ENCODE measurements at regions not wholly inside any gene's neighbourhood (a gene's known extent, or its start where the extent isn't known, plus 50 kb on each side); places are given as distances from the start of the nearest gene placed in this dataset.

DNA sequence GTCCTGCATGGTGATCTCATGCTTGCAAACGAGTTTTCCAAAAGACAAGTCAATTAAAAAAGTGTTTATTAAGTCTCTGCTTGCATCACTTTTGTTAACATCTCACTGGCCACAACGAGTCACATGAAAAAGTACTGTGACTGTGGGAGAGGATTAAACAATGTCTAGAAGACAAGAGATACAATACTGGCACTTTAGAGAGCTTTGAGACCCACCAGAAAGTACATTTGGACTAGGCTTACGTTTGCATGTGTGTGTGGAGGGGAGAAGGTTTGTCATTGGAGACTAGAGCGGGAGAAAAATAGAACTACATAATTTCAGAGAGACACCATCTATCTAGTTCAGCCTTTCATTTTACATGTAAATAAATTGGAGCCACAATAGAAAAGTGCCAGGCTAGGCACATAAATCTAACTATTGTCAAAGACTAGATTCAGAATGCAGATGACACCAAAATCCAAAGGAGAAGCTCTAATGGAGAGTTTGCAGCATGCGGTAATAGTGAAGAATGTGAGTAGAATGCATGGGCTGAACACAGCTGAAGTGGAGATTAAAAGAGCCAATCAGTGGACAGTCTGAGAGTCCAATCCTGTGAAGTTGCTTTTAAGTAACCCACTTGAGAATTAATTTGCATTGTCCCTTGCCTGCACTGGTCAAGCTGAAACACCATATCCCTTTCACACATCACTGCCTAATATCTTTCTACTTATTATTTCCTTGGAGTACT, 977.4 kb upstream of the FAT3 start:
- Histone ChIP-seq H3K4me3 (ENCODE audit: low read depth, low read length) (no peak overlapping the region), H3K4me1 (ENCODE audit: control insufficient read depth, insufficient read depth, low read length) (no peaks in the 10 kb centered on the region; the same call in 1 of the 2 replicates), H3K9ac (ENCODE audit: low read length) (no peak overlapping the region), H3K9me3 (ENCODE audit: control insufficient read depth, insufficient read depth, low read depth, low read length) (no peaks in the 10 kb centered on the region), H3K36me3 (ENCODE audit: control insufficient read depth, insufficient read depth, low read length) (no peaks in the 10 kb centered on the region), H3K27ac (ENCODE audit: low read depth, low read length) (no peak overlapping the region), H3K27me3 (ENCODE audit: control insufficient read depth, insufficient read depth, low read length) (no peaks in the 10 kb centered on the region)

DNA sequence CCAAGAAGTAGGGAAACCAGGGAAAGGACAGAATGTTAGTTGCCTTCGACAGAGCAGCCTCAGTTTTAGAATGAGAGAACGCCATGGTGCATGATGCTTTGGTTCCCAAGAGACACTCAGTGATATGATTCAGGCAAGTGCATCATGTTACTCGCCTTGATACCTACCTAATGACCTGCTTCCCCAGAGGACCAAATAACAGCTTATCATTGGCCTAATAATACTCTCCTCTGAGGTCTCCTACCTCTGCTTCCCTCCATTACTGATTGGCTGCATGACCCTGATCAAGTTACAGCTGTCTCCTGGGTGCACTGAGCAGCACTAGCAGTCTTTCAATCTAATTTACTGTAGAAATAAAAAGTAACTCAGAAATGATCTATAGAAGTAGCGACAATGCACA, 979.7 kb upstream of the FAT3 start:
- no peaks in the 10 kb centered on the region for H3K9me3 ChIP-seq (ENCODE audit: control insufficient read depth, insufficient read depth, low read depth, low read length)
- no peak overlapping the region for H3K27ac ChIP-seq (ENCODE audit: low read depth, low read length)
- H3K4me1 ChIP-seq (ENCODE audit: control insufficient read depth, insufficient read depth, low read length) = no peaks in the 10 kb centered on the region; the same call in 1 of the 2 replicates
- H3K27me3 ChIP-seq (ENCODE audit: control insufficient read depth, insufficient read depth, low read length) = no peaks in the 10 kb centered on the region
- no peak overlapping the region for H3K9ac ChIP-seq (ENCODE audit: low read length)
- H3K4me3 ChIP-seq (ENCODE audit: low read depth, low read length) = no peak overlapping the region
- no peaks in the 10 kb centered on the region for H3K36me3 ChIP-seq (ENCODE audit: control insufficient read depth, insufficient read depth, low read length)

DNA sequence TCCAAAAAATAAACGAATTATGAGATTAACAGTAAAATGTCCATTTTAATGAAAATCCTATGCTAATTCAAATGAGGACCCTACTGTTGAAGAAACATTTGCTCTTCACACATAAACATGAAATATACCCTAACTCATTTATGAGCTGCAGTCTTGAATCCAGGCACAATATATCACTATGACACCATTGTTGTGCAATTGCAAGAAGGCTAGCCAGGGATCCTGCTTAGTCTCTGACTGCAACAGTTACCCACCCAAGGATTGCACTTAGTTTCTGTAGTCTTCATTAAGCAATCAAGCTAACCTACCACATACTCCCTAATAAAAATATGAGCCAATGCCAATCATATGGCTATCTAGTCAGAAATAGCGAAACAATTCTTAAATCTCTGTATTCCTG, 981.0 kb upstream of the FAT3 start:
- Histone ChIP-seq H3K4me3 (ENCODE audit: low read depth, low read length) (no peak overlapping the region), H3K36me3 (ENCODE audit: control insufficient read depth, insufficient read depth, low read length) (no peaks in the 10 kb centered on the region), H3K27ac (ENCODE audit: low read depth, low read length) (no peak overlapping the region), H3K27me3 (ENCODE audit: control insufficient read depth, insufficient read depth, low read length) (no peaks in the 10 kb centered on the region), H3K4me1 (ENCODE audit: control insufficient read depth, insufficient read depth, low read length) (no peaks in the 10 kb centered on the region; the same call in 1 of the 2 replicates), H3K9me3 (ENCODE audit: control insufficient read depth, insufficient read depth, low read depth, low read length) (no peaks in the 10 kb centered on the region), H3K9ac (ENCODE audit: low read length) (no peak overlapping the region)

DNA sequence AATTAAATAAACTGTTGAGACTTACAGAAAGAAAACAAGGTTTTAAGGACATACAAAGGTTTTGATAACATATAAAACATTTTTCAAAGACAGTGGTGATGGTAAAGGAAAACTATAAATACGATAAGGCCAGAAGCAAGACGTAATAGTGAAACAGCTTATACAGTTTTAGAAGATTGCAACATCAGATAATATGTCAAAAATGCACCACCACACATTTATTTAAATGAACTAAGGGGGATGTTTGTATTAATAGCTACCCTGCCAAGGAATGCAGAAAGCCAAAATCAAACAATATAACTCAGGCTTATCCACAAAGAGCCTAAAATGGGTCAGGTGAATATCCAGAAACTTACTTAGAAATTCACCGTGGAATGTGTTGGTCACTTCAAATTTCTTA, 981.6 kb upstream of the FAT3 start:
- H3K4me3 ChIP-seq (ENCODE audit: low read depth, low read length) = no peak overlapping the region
- H3K36me3 ChIP-seq (ENCODE audit: control insufficient read depth, insufficient read depth, low read length) = no peaks in the 10 kb centered on the region
- no peaks in the 10 kb centered on the region for H3K27me3 ChIP-seq (ENCODE audit: control insufficient read depth, insufficient read depth, low read length)
- H3K27ac ChIP-seq (ENCODE audit: low read depth, low read length) = no peak overlapping the region
- no peaks in the 10 kb centered on the region; the same call in 1 of the 2 replicates for H3K4me1 ChIP-seq (ENCODE audit: control insufficient read depth, insufficient read depth, low read length)
- H3K9me3 ChIP-seq (ENCODE audit: control insufficient read depth, insufficient read depth, low read depth, low read length) = no peaks in the 10 kb centered on the region
- no peak overlapping the region for H3K9ac ChIP-seq (ENCODE audit: low read length)

DNA sequence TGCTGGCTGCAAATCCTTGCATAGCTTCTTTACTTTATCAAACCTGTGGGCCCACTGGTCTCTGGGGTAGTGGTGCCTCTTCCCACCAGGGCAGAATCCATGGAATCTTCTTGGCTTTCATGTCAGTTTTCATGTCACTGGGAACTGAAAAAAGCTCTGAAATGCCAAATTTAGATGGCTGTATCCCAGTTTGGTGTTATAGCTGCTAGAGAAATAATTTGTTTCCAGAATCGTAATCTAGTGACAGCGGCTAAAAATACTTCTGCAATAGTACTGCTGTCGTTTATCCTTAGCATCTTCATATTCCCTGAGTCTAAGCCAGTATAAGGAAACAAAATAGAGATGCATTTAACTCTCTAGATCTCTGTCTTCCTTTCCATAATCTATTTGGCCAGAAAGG, 983.4 kb upstream of the FAT3 start:
- no peaks in the 10 kb centered on the region for H3K36me3 ChIP-seq (ENCODE audit: control insufficient read depth, insufficient read depth, low read length)
- no peaks in the 10 kb centered on the region for H3K27me3 ChIP-seq (ENCODE audit: control insufficient read depth, insufficient read depth, low read length)
- no peak overlapping the region for H3K27ac ChIP-seq (ENCODE audit: low read depth, low read length)
- H3K4me1 ChIP-seq (ENCODE audit: control insufficient read depth, insufficient read depth, low read length) = no peaks in the 10 kb centered on the region; the same call in 1 of the 2 replicates
- H3K9me3 ChIP-seq (ENCODE audit: control insufficient read depth, insufficient read depth, low read depth, low read length) = no peaks in the 10 kb centered on the region
- H3K4me3 ChIP-seq (ENCODE audit: low read depth, low read length) = no peak overlapping the region
- no peak overlapping the region for H3K9ac ChIP-seq (ENCODE audit: low read length)

DNA sequence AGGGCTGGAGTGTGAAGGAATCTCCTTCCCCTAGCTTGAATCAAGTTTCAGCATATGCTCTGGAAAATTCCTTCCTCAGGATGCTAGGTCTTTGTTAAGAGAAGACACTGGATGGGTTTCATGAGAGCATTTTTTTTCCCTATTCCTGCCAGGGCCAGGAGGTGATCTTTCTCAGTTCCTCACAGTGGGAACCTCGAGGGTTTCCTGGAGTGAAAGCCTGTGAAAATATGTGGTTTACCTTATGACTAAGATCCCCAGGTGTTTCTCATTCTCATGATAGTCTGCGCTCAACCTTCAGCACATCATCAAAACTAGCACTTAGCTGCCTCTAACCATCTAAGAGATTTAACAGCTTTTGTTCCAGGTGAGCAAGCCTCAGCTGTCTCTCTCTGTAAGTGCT, 985.3 kb upstream of the FAT3 start:
- no peaks in the 10 kb centered on the region for H3K36me3 ChIP-seq (ENCODE audit: control insufficient read depth, insufficient read depth, low read length)
- H3K9me3 ChIP-seq (ENCODE audit: control insufficient read depth, insufficient read depth, low read depth, low read length) = no peaks in the 10 kb centered on the region
- no peak overlapping the region for H3K4me3 ChIP-seq (ENCODE audit: low read depth, low read length)
- no peaks in the 10 kb centered on the region for H3K27me3 ChIP-seq (ENCODE audit: control insufficient read depth, insufficient read depth, low read length)
- H3K4me1 ChIP-seq (ENCODE audit: control insufficient read depth, insufficient read depth, low read length) = no peaks in the 10 kb centered on the region; the same call in 1 of the 2 replicates
- H3K9ac ChIP-seq (ENCODE audit: low read length) = no peak overlapping the region
- no peak overlapping the region for H3K27ac ChIP-seq (ENCODE audit: low read depth, low read length)

- Histone ChIP-seq H3K4me3 (ENCODE audit: low read depth, low read length) (no peak overlapping the region), H3K36me3 (ENCODE audit: control insufficient read depth, insufficient read depth, low read length) (no peaks in the 10 kb centered on the region), H3K27me3 (ENCODE audit: control insufficient read depth, insufficient read depth, low read length) (no peaks in the 10 kb centered on the region), H3K9ac (ENCODE audit: low read length) (no peak overlapping the region), H3K27ac (ENCODE audit: low read depth, low read length) (no peak overlapping the region), H3K9me3 (ENCODE audit: control insufficient read depth, insufficient read depth, low read depth, low read length) (no peaks in the 10 kb centered on the region), H3K4me1 (ENCODE audit: control insufficient read depth, insufficient read depth, low read length) (no peaks in the 10 kb centered on the region)
Measured at GRCh38 chr11:91231226-91231625, 993.4 kb upstream of the FAT3 start.

- Histone ChIP-seq H3K4me3 (ENCODE audit: low read depth, low read length) (no peak overlapping the region), H3K27me3 (ENCODE audit: control insufficient read depth, insufficient read depth, low read length) (no peaks in the 10 kb centered on the region), H3K9me3 (ENCODE audit: control insufficient read depth, insufficient read depth, low read depth, low read length) (no peaks in the 10 kb centered on the region)
Measured at GRCh38 chr11:91230647-91231046, 994.0 kb upstream of the FAT3 start.

GRCh38 chr11:91222830-91223229, 1000.0 kb upstream of the CHORDC1 start:
- Histone ChIP-seq H3K4me1 (ENCODE audit: control insufficient read depth, insufficient read depth, low read length) (no peaks in the 10 kb centered on the region), H3K9me3 (ENCODE audit: control insufficient read depth, insufficient read depth, low read depth, low read length) (no peaks in the 10 kb centered on the region), H3K27me3 (ENCODE audit: control insufficient read depth, insufficient read depth, low read length) (no peaks in the 10 kb centered on the region), H3K9ac (ENCODE audit: low read length) (no peak overlapping the region), H3K27ac (ENCODE audit: low read depth, low read length) (no peak overlapping the region), H3K36me3 (ENCODE audit: control insufficient read depth, insufficient read depth, low read length) (no peaks in the 10 kb centered on the region), H3K4me3 (ENCODE audit: low read depth, low read length) (no peak overlapping the region)

More at GRCh38 chr11:91230647-91231046, 994.0 kb upstream of the FAT3 start:
- no peak overlapping the region for H3K27ac ChIP-seq (ENCODE audit: low read depth, low read length)
- no peaks in the 10 kb centered on the region for H3K4me1 ChIP-seq (ENCODE audit: control insufficient read depth, insufficient read depth, low read length)
- no peak overlapping the region for H3K9ac ChIP-seq (ENCODE audit: low read length)
- no peaks in the 10 kb centered on the region for H3K36me3 ChIP-seq (ENCODE audit: control insufficient read depth, insufficient read depth, low read length)

GRCh38 chr11:91220476-91221202, 997.8 kb upstream of the CHORDC1 start:
- Histone ChIP-seq H3K36me3 (ENCODE audit: control insufficient read depth, insufficient read depth, low read length) (no peaks in the 10 kb centered on the region), H3K9me3 (ENCODE audit: control insufficient read depth, insufficient read depth, low read depth, low read length) (no peaks in the 10 kb centered on the region), H3K4me1 (ENCODE audit: control insufficient read depth, insufficient read depth, low read length) (no peaks in the 10 kb centered on the region), H3K27ac (ENCODE audit: low read depth, low read length) (no peak overlapping the region), H3K4me3 (ENCODE audit: low read depth, low read length) (no peak overlapping the region), H3K9ac (ENCODE audit: low read length) (no peak overlapping the region), H3K27me3 (ENCODE audit: control insufficient read depth, insufficient read depth, low read length) (no peaks in the 10 kb centered on the region)

DNA sequence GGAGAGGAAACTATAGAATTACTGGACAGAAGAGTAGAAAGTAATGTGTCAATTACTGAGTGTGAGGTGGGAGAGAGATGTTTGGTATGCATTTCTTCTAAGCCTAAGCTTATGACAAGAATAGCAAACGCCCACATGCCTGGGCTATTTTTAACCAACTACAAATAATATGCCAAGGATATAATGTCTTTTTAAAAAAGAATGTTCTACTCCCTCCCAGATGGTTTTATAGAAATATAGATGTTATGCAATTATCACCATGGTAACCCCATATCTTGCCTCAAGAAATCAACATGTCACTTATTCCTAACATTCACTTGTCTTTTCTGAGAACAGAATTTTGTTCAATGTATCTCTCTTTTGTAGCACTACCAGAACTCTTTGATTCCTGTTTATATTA, 996.7 kb upstream of the CHORDC1 start:
- Histone ChIP-seq H3K27me3 (ENCODE audit: control insufficient read depth, insufficient read depth, low read length) (no peaks in the 10 kb centered on the region), H3K4me3 (ENCODE audit: low read depth, low read length) (no peak overlapping the region), H3K9me3 (ENCODE audit: control insufficient read depth, insufficient read depth, low read depth, low read length) (no peaks in the 10 kb centered on the region), H3K9ac (ENCODE audit: low read length) (no peak overlapping the region), H3K27ac (ENCODE audit: low read depth, low read length) (no peak overlapping the region), H3K36me3 (ENCODE audit: control insufficient read depth, insufficient read depth, low read length) (no peaks in the 10 kb centered on the region), H3K4me1 (ENCODE audit: control insufficient read depth, insufficient read depth, low read length) (no peaks in the 10 kb centered on the region)
